Loucy (cell line): ENCODE measurements at regions not wholly inside any gene's neighbourhood (a gene's known extent, or its start where the extent isn't known, plus 50 kb on each side); places are given as distances from the start of the nearest gene placed in this dataset.

Experiments used
- H2AFZ ChIP-seq: fragments of 200-600 bp; sonication (generic); 2 replicates; pipeline ENCODE4 v1.6.0; 2016; ENCODE audit warnings: antibody characterized with exemption, mild to moderate bottlenecking, low read length, moderate library complexity
- H3F3A ChIP-seq: fragments of 200-600 bp; 2 replicates; pipeline ENCODE4 v1.6.0; 2016; ENCODE audit warnings: antibody characterized with exemption, low read depth, mild to moderate bottlenecking
- H3K27me3 ChIP-seq: fragments of 200-600 bp; sonication (generic); 2 replicates; pipeline ENCODE4 v1.6.1; 2014; ENCODE audit warnings: low read length, mild to moderate bottlenecking; ENCODE audit not compliant: insufficient read depth, poor library complexity, severe bottlenecking
- H3K36me3 ChIP-seq: fragments of 200-600 bp; sonication (generic); 2 replicates; pipeline ENCODE4 v1.6.1; 2016; ENCODE audit warnings: low read length; ENCODE audit not compliant: insufficient read depth
- H3K4me1 ChIP-seq: fragments of 200-600 bp; sonication (generic); 2 replicates; pipeline ENCODE4 v1.5.1; 2014; ENCODE audit warnings: low read length, mild to moderate bottlenecking; ENCODE audit not compliant: insufficient read depth, poor library complexity, severe bottlenecking
- H3K4me2 ChIP-seq: fragments of 200-600 bp; sonication (generic); 2 replicates; pipeline ENCODE4 v1.6.0; 2014; ENCODE audit warnings: antibody characterized with exemption, low read length, low read depth, mild to moderate bottlenecking; ENCODE audit not compliant: poor library complexity, severe bottlenecking
- H3K4me3 ChIP-seq: fragments of 200-600 bp; sonication (generic); 2 replicates; pipeline ENCODE4 v1.5.1; 2014; ENCODE audit warnings: low read length, mild to moderate bottlenecking, mixed read lengths; ENCODE audit not compliant: poor library complexity, severe bottlenecking
- H3K79me2 ChIP-seq: fragments of 200-600 bp; sonication (generic); 2 replicates; pipeline ENCODE4 v1.6.1; 2014; ENCODE audit warnings: low read length; ENCODE audit not compliant: insufficient read depth
- H3K9ac ChIP-seq: fragments of 200-600 bp; sonication (generic); 2 replicates; pipeline ENCODE4 v1.6.0; 2014; ENCODE audit warnings: mild to moderate bottlenecking, low read depth, low read length, moderate library complexity; ENCODE audit not compliant: poor library complexity, severe bottlenecking
- H3K9me2 ChIP-seq: fragments of 200-600 bp; sonication (generic); replicated peaks from 2 replicates; pipeline ENCODE4 v1.6.1; 2016; ENCODE audit warnings: low read depth, low read length, mixed read lengths
- H3K9me3 ChIP-seq: fragments of 200-600 bp; sonication (generic); 2 replicates; pipeline ENCODE4 v1.6.1; 2014; ENCODE audit warnings: mild to moderate bottlenecking, antibody characterized with exemption, low read length, low read depth; ENCODE audit not compliant: insufficient read depth
- H4K20me1 ChIP-seq: fragments of 200-600 bp; sonication (generic); 2 replicates; pipeline ENCODE4 v1.6.0; 2014; ENCODE audit warnings: antibody characterized with exemption, low read length, mild to moderate bottlenecking; ENCODE audit not compliant: insufficient read depth, poor library complexity, severe bottlenecking
- CTCF ChIP-seq: fragments of 200-600 bp; sonication (generic); conservative IDR thresholded peaks from 2 replicates; pipeline ENCODE4 v1.5.1; 2014; ENCODE audit warnings: mild to moderate bottlenecking, antibody characterized with exemption, low read length
- EZH2phosphoT487 ChIP-seq: fragments of 200-600 bp; IDR thresholded peaks from 2 replicates; pipeline ENCODE4 v1.6.1; 2018; ENCODE audit warnings: antibody characterized with exemption, mild to moderate bottlenecking, moderate library complexity, borderline replicate concordance

GRCh38 chr5:58246461-58246944 is 213.4 kb downstream of the PLK2 start:
- TF ChIP-seq EZH2phosphoT487 (no peak), CTCF (no peak)
- no peak overlapping the region for H3K9ac ChIP-seq
- H3K4me2 ChIP-seq, result no peak overlapping the region
- no peak overlapping the region for H2AFZ ChIP-seq
- no peaks in the 10 kb centered on the region for H3K9me3 ChIP-seq
- no peak overlapping the region for H3K4me3 ChIP-seq
- H3F3A ChIP-seq, result no peaks in the 10 kb centered on the region
- H3K4me1 ChIP-seq, result no peaks in the 10 kb centered on the region
- no peaks in the 10 kb centered on the region for H3K27me3 ChIP-seq
- no peaks in the 10 kb centered on the region for H3K79me2 ChIP-seq
- H3K9me2 ChIP-seq, result no peaks in the 10 kb centered on the region
- no peaks in the 10 kb centered on the region for H3K36me3 ChIP-seq
- H4K20me1 ChIP-seq, result no peaks in the 10 kb centered on the region

GRCh38 chr5:58245476-58245840 is 214.4 kb downstream of the PLK2 start:
- no peak overlapping the region for H3K4me3 ChIP-seq
- H3K27me3 ChIP-seq, result no peaks in the 10 kb centered on the region
- no peaks in the 10 kb centered on the region for H3K9me2 ChIP-seq
- no peak overlapping the region for H2AFZ ChIP-seq
- H3K4me2 ChIP-seq, result no peak overlapping the region
- H3K9ac ChIP-seq, result no peak overlapping the region
- no peaks in the 10 kb centered on the region for H3K9me3 ChIP-seq
- H3K4me1 ChIP-seq, result no peaks in the 10 kb centered on the region
- no peaks in the 10 kb centered on the region for H3F3A ChIP-seq
- TF ChIP-seq EZH2phosphoT487 (no peak), CTCF (no peak)
- no peaks in the 10 kb centered on the region for H4K20me1 ChIP-seq
- H3K79me2 ChIP-seq, result no peaks in the 10 kb centered on the region
- no peaks in the 10 kb centered on the region for H3K36me3 ChIP-seq

GRCh38 chr5:58244819-58245475 is 214.9 kb downstream of the PLK2 start:
- Histone ChIP-seq H3K27me3 (no peaks in the 10 kb centered on the region), H3K4me3 (no peak overlapping the region), H2AFZ (no peak overlapping the region), H3K4me1 (no peaks in the 10 kb centered on the region), H3F3A (no peaks in the 10 kb centered on the region), H3K36me3 (no peaks in the 10 kb centered on the region), H4K20me1 (no peaks in the 10 kb centered on the region), H3K4me2 (no peak overlapping the region), H3K9ac (no peak overlapping the region), H3K79me2 (no peaks in the 10 kb centered on the region), H3K9me3 (no peaks in the 10 kb centered on the region), H3K9me2 (no peaks in the 10 kb centered on the region)
- TF ChIP-seq EZH2phosphoT487, result no peak
- TF ChIP-seq CTCF, result no peak
